ENCODE measurements at regions not wholly inside any gene's neighbourhood (a gene's known extent, or its start where the extent isn't known, plus 50 kb on each side); places are given as distances from the start of the nearest gene placed in this dataset.
A peak's percentile ranks its signal among the peaks of the same experiment; 100 is the strongest.

- no peak overlapping the region for H3K4me3 ChIP-seq
- no peak overlapping the region for H3K27ac ChIP-seq
Measured at GRCh38 chr14:22403296-22403695, 185.7 kb downstream of the DAD1 start.

GRCh38 chr14:22400655-22401259 is 188.3 kb downstream of the DAD1 start:
- Histone ChIP-seq H3K27ac (peak overlapping the region in 8 of 21 experiments; percentile 15 to 70 (median 40)), H3K4me3 (no peak overlapping the region)

GRCh38 chr14:22399776-22400175 is 189.2 kb downstream of the DAD1 start:
- Histone ChIP-seq H3K4me3 (no peak overlapping the region), H3K27ac (peak overlapping the region in 3 of 21 experiments; percentile 3 to 47 (median 21))

GRCh38 chr14:22397221-22397737 is 191.7 kb downstream of the DAD1 start:
- Histone ChIP-seq H3K4me3 (no peak overlapping the region), H3K27ac (no peak overlapping the region)

- H3K4me3 ChIP-seq: no peak overlapping the region
- H3K27ac ChIP-seq: no peak overlapping the region
Measured at GRCh38 chr14:22395803-22396202, 193.2 kb downstream of the DAD1 start.

- Histone ChIP-seq H3K27ac (no peak overlapping the region), H3K4me3 (no peak overlapping the region)
Measured at GRCh38 chr14:22394616-22395015, 194.4 kb downstream of the DAD1 start.

GRCh38 chr14:22393796-22394195 is 195.2 kb downstream of the DAD1 start:
- Histone ChIP-seq H3K27ac (no peak overlapping the region), H3K4me3 (no peak overlapping the region)

GRCh38 chr14:22391908-22392565 is 197.0 kb downstream of the DAD1 start:
- H3K4me3 ChIP-seq: no peak overlapping the region
- H3K27ac ChIP-seq: no peak overlapping the region

GRCh38 chr14:22390824-22391461 is 198.1 kb downstream of the DAD1 start:
- Histone ChIP-seq H3K4me3 (no peak overlapping the region), H3K27ac (no peak overlapping the region)

- peak overlapping the region in 4 of 21 experiments; percentile 7 to 85 (median 26) for H3K27ac ChIP-seq
- H3K4me3 ChIP-seq: no peak overlapping the region
Measured at GRCh38 chr14:22390195-22390594, 198.8 kb downstream of the DAD1 start.

GRCh38 chr14:22388669-22389595 is 200.1 kb downstream of the DAD1 start:
- Histone ChIP-seq H3K4me3 (no peak overlapping the region), H3K27ac (peak overlapping the region in 7 of 21 experiments; percentile 30 to 85 (median 46))

- no peak overlapping the region for H3K4me3 ChIP-seq
Measured at GRCh38 chr14:22387776-22388241, 201.2 kb downstream of the DAD1 start.

GRCh38 chr14:22386924-22387775 is 201.9 kb downstream of the DAD1 start:
- H3K4me3 ChIP-seq: no peak overlapping the region
- peak overlapping the region in 1 of 21 experiments; percentile 42 for H3K27ac ChIP-seq

More at GRCh38 chr14:22387776-22388241, 201.2 kb downstream of the DAD1 start:
- H3K27ac ChIP-seq: peak overlapping the region in 5 of 21 experiments; percentile 6 to 49 (median 40)

GRCh38 chr14:22384974-22385526 is 204.0 kb downstream of the DAD1 start:
- Histone ChIP-seq H3K4me3 (no peak overlapping the region), H3K27ac (no peak overlapping the region)

GRCh38 chr14:22384167-22384549 is 204.9 kb downstream of the DAD1 start:
- H3K4me3 ChIP-seq: no peak overlapping the region
- no peak overlapping the region for H3K27ac ChIP-seq

GRCh38 chr14:22383515-22384166 is 205.4 kb downstream of the DAD1 start:
- H3K27ac ChIP-seq: no peak overlapping the region
- no peak overlapping the region for H3K4me3 ChIP-seq

- H3K27ac ChIP-seq: no peak overlapping the region
- no peak overlapping the region for H3K4me3 ChIP-seq
Measured at GRCh38 chr14:22382955-22383354, 206.1 kb downstream of the DAD1 start.

- no peak overlapping the region for H3K4me3 ChIP-seq
- H3K27ac ChIP-seq: no peak overlapping the region
Measured at GRCh38 chr14:22382395-22382794, 206.6 kb downstream of the DAD1 start.
